ENCODE measurements at regions not wholly inside any gene's neighbourhood (a gene's known extent, or its start where the extent isn't known, plus 50 kb on each side); places are given as distances from the start of the nearest gene placed in this dataset.

DNA sequence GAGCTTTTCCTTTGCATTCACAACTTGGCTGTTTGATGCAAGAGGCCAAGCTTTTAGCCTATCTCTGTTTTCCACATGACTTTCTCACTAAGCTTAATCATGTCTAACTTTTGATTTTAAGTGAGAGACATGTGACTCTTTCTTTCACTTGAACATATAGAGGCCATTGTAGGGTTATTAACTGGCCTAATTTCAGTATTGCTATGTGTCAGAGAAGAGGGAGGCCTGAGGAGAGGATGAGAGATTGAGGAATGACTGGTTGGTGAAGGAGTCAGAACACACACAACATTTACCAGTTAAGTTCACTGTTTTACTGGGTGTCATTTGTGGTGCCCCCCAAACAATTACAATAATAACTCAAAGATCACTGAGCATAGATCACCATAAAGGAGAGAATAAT, 193.5 kb downstream of the CYYR1 start:
- TF ChIP-seq EZH2 (IDR thresholded peaks at IDR 0.05), result no peak
- no peak for TF ChIP-seq POLR2AphosphoS5 (IDR thresholded peaks at IDR 0.05; ENCODE audit: borderline replicate concordance, low read depth, low read length)

All from SK-N-MC (cell line).